ENCODE measurements at regions not wholly inside any gene's neighbourhood (a gene's known extent, or its start where the extent isn't known, plus 50 kb on each side); places are given as distances from the start of the nearest gene placed in this dataset.

DNA sequence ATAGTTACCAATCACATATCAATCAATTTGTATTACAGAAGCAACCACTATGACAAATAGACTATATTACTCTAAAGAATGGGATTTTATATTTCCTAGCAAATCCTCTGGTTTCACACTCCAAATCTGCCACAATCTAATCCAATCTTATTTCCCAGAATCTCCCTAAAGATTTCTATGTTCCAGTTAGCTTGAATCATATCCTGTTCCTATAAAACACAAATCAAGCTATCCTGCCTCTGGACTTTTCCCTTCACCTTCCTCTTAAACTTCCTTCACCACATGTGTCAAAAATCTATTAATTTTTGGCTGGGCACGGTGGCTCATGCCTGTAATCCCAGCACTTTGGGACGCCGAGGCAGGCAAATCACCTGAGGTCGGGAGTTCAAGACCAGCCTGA lies 50.0 kb downstream of the PIK3C2A start:
- H3K27me3 Mint-ChIP-seq: no peaks in the 10 kb centered on the region
- H3K36me3 Mint-ChIP-seq (ENCODE audit: insufficient read depth): peaks cover 6% of the 10 kb centered on the region
- H3K9me3 Mint-ChIP-seq: no peaks in the 10 kb centered on the region
- no peak overlapping the region for H3K4me3 Mint-ChIP-seq
- no peak for ATAC-seq (replicated peaks)
- H3K27ac Mint-ChIP-seq: no peak overlapping the region
- DNase-seq: no peak
- peaks cover 25 to 31% of the 10 kb centered on the region in 2 donors for H3K4me1 Mint-ChIP-seq (ENCODE audit: low read depth in 2 of 2)

DNA sequence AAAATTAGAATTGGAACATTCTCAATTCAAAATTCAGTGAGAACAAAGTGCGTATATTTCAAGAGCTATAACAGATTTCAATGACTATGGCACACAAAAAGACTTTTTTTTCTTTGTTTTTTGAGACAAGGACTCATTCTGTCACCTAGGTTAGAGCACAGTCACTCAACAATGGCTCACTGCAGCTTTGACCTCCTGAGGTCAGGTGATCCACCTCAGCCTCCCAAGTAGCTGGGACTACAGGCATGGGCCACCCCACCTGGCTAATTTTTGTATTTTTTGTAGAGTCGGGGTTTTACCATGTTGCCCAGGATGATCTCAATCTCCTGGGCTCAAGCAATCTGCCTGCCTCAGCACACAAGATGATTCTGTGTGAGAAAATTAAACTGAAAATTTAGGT lies 51.5 kb downstream of the PIK3C2A start:
- H3K4me3 Mint-ChIP-seq: no peak overlapping the region
- DNase-seq (no peak), ATAC-seq (replicated peaks) (no peak)
- no peaks in the 10 kb centered on the region for H3K9me3 Mint-ChIP-seq
- H3K36me3 Mint-ChIP-seq (ENCODE audit: insufficient read depth): peaks cover 6% of the 10 kb centered on the region
- H3K4me1 Mint-ChIP-seq (ENCODE audit: low read depth in 2 of 2): peaks cover 16 to 17% of the 10 kb centered on the region in 2 donors
- no peaks in the 10 kb centered on the region for H3K27me3 Mint-ChIP-seq
- no peak overlapping the region for H3K27ac Mint-ChIP-seq

DNA sequence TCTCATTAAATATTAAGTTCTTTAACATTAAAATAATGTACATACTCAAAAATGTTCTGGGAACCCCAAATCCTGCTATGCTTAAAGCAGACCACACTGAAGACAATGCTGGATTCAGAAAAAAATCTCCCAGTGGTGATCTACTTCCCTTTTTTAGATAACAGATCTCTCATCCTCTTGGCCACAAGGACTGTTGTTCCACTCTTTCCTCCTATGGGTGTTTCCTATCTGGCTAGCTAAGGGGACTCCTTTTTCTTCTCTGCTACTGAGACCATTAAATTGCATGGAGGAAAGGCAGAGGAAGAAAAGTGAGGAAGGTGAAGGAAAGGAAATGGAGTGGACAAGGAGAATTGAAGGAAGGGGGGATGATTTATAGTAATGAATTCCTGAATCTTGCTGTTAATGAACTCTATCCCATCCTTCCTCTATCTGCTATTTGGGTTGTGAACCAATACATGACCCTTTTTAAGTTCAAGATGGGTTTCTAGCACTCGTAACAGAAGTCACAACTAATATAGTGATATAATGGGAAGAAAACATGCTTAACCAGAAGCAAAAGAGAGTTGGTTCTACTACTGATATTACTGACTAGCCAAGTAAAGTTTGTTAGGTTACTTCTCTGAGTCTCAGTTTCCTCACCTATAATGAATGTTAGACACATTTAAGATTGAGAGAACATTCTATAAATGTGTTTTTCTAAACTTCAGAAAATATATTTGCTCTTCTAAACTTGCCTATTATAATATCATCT lies 53.2 kb downstream of the PIK3C2A start:
- Mint-ChIP-seq H3K9me3 (no peaks in the 10 kb centered on the region), H3K27ac (peak overlapping the region in 1 of 2 donors; percentile 20), H3K36me3 (ENCODE audit: insufficient read depth) (peaks cover 9% of the 10 kb centered on the region), H3K4me1 (ENCODE audit: low read depth in 2 of 2) (peaks cover 3 to 7% of the 10 kb centered on the region in 2 donors), H3K4me3 (no peak overlapping the region), H3K27me3 (no peaks in the 10 kb centered on the region)
- no peak for DNase-seq
- no peak for ATAC-seq (replicated peaks)

DNA sequence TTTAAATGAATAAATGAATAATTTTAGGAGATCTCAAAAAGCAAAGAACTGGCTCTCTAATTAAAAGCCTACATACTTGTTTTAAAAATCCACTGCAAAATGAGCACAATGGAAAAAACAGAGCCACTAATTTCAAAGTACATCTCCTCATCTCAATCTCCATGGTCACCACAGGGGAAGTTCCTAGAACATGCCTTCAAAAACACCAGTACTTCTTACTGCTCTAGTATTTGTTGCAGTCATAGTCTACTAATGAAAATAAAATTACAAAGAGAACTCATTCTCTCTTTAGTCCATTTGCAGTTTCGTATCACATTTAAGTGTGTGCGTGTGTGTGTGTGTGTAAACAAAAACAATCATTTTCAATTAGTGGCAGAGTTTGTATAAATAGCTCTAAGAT lies 54.0 kb downstream of the PIK3C2A start:
- no peak for ATAC-seq (replicated peaks)
- no peaks in the 10 kb centered on the region for H3K9me3 Mint-ChIP-seq
- H3K4me3 Mint-ChIP-seq: no peak overlapping the region
- no peaks in the 10 kb centered on the region for H3K27me3 Mint-ChIP-seq
- peaks cover 11% of the 10 kb centered on the region for H3K36me3 Mint-ChIP-seq (ENCODE audit: insufficient read depth)
- H3K27ac Mint-ChIP-seq: peak overlapping the region in 1 of 2 donors; percentile 11
- peaks cover 3 to 7% of the 10 kb centered on the region in 2 donors for H3K4me1 Mint-ChIP-seq (ENCODE audit: low read depth in 2 of 2)
- no peak for DNase-seq

DNA sequence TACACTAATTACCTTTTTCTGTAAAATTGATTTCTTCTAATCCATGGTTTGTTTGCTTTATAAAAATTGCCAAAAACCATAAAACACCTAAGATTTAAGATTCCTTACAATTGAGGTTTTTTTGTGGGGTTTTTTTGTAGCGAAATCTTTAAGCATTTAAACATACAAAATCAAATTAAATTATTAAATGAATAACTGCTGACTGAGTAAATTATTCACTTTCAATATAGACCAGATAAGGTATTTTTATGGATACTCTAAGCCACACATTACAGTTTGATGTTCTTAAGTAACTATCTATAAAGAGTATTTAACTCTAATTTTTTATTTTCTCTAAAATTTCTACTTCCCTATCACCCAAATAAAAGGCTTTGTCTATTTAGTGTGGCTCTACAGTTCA lies 55.5 kb downstream of the PIK3C2A start:
- no peaks in the 10 kb centered on the region for H3K27me3 Mint-ChIP-seq
- no peak overlapping the region for H3K4me3 Mint-ChIP-seq
- H3K4me1 Mint-ChIP-seq (ENCODE audit: low read depth in 2 of 2): peaks cover 3 to 7% of the 10 kb centered on the region in 2 donors
- H3K36me3 Mint-ChIP-seq (ENCODE audit: insufficient read depth): peaks cover 19% of the 10 kb centered on the region
- no peaks in the 10 kb centered on the region for H3K9me3 Mint-ChIP-seq
- no peak for ATAC-seq (replicated peaks)
- no peak overlapping the region for H3K27ac Mint-ChIP-seq
- DNase-seq: no peak

DNA sequence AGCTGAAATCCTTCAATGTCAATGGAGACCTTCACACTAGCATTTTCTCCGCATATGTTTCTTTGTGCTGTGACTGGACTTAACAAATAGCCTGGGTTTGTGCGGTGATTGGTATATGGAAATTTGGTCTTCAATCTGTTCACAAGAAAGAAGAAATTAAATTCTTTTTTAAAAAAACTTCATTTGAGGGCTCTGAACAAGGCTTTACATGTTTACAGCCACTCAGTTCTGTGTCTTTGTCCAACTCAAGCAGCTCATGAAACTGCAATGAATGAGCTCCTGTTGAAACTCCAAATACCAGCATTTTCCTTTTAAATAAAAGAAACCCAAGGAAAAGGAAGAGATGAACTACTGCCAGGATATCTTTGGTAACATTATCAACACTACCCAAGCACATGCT lies 57.3 kb downstream of the PIK3C2A start:
- no peaks in the 10 kb centered on the region for H3K27me3 Mint-ChIP-seq
- H3K27ac Mint-ChIP-seq: no peak overlapping the region
- H3K9me3 Mint-ChIP-seq: no peaks in the 10 kb centered on the region
- no peak for DNase-seq
- peaks cover 0 to 5% of the 10 kb centered on the region in 2 donors for H3K4me1 Mint-ChIP-seq (ENCODE audit: low read depth in 2 of 2)
- peaks cover 33% of the 10 kb centered on the region for H3K36me3 Mint-ChIP-seq (ENCODE audit: insufficient read depth)
- no peak overlapping the region for H3K4me3 Mint-ChIP-seq
- ATAC-seq (replicated peaks): no peak

DNA sequence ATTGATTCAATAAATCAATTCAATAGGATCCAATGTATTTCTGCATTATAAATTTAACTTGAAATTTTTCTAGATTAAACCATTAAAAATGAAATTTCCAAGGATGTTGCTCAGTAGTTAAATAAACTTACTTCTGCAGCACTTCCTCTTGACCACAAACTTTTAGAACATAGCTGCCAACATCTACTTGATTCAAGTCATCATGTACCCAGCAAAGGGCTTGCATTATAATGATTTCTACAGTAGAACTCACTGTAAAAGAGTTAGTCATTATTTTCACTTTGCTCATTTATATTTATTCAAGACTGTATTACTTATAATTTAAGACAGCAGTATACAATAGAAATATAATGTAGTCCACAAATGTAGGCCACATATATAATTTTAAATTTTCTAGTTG lies 59.2 kb downstream of the PIK3C2A start:
- no peaks in the 10 kb centered on the region for H3K9me3 Mint-ChIP-seq
- H3K27ac Mint-ChIP-seq: no peak overlapping the region
- DNase-seq (no peak), ATAC-seq (replicated peaks) (no peak)
- no peak overlapping the region for H3K4me3 Mint-ChIP-seq
- peaks cover 41% of the 10 kb centered on the region for H3K36me3 Mint-ChIP-seq (ENCODE audit: insufficient read depth)
- no peaks in the 10 kb centered on the region for H3K27me3 Mint-ChIP-seq
- no peaks in the 10 kb centered on the region for H3K4me1 Mint-ChIP-seq (ENCODE audit: low read depth in 2 of 2)

DNA sequence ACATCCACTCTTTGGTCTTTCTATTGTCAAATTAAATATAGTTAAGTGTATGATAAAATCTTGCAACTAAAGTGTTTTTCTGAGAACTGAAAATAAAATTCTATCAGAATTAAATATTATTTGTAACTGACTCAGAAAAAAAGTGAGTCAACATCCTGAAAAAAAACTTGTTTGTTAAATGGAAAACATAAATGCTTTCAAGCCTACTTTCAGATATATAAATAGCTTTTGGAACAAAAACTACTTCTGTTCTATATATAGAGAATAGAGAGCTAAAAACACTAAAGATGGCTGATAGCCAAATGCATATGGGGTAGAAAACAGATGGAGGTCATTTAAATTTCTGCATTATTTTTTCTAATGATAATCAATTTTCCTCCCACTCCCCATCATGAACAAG lies 61.8 kb downstream of the PIK3C2A start:
- peaks cover 48% of the 10 kb centered on the region for H3K36me3 Mint-ChIP-seq (ENCODE audit: insufficient read depth)
- ATAC-seq (replicated peaks) (no peak), DNase-seq (no peak)
- H3K4me1 Mint-ChIP-seq (ENCODE audit: low read depth in 2 of 2): no peaks in the 10 kb centered on the region
- H3K9me3 Mint-ChIP-seq: no peaks in the 10 kb centered on the region
- no peaks in the 10 kb centered on the region for H3K27me3 Mint-ChIP-seq
- no peak overlapping the region for H3K27ac Mint-ChIP-seq
- H3K4me3 Mint-ChIP-seq: no peak overlapping the region

DNA sequence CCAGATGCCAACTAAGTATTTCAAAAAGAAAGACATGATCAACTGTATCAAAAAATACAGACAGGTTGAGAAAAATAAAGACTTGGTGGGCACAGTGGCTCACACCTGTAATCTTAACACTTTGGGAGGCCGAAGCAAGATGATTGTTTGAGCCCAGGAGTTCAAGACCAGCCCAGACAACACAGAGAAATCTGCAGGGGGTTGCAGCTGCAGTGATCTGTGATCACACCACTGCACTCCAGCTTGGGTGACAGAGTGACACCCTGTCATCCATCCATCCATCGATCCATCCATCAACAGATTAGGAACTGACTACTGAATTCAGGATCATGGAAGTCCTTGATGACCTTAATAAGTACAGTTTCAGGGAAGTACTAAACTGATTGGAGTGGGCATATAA lies 65.0 kb upstream of the RPS13 start:
- Mint-ChIP-seq H3K27ac (no peak overlapping the region), H3K4me3 (no peak overlapping the region), H3K27me3 (no peaks in the 10 kb centered on the region), H3K9me3 (no peaks in the 10 kb centered on the region), H3K4me1 (ENCODE audit: low read depth in 2 of 2) (no peaks in the 10 kb centered on the region), H3K36me3 (ENCODE audit: insufficient read depth) (peaks cover 53% of the 10 kb centered on the region)
- ATAC-seq (replicated peaks) (no peak), DNase-seq (no peak)

DNA sequence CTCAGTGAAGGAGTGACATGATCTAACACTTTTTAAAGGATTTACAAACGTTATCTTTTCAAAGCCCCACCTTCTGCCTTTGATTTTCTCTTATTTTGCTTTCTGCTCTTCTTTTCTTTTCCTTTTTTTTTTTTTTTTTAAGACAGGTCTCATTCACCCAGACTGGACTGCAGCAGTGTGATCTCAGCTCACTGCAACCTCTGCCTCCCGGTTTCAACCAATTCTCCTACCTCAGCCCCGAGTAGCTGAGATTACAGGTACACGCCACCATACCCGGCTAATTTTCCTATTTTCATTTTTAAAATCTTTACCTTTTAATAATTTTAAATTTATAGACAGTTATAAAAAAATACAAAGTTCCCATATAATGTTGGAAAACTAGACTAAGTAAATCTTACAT lies 63.7 kb upstream of the RPS13 start:
- Mint-ChIP-seq H3K9me3 (no peaks in the 10 kb centered on the region), H3K27me3 (no peaks in the 10 kb centered on the region), H3K4me1 (ENCODE audit: low read depth in 2 of 2) (no peaks in the 10 kb centered on the region), H3K36me3 (ENCODE audit: insufficient read depth) (peaks cover 45% of the 10 kb centered on the region), H3K4me3 (no peak overlapping the region), H3K27ac (no peak overlapping the region)
- no peak for DNase-seq
- no peak for ATAC-seq (replicated peaks)

DNA sequence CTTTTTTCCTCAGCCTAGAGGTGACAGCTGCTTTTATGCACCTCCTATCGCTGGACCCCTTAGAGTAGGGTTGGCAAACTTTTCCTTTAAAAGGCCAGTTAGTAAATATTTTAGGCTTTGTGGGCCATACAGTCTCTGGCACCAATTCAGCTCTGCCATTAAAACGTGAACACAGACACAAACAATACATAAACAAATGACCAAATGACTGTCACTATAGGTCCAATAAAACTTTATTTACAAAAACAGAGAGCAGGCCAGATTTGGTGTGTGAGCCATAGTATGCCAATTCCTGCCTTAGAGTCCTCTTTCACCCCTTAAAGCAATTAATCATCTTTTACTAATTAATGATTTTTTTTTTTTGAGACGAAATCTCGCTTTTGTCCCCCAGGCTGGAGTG lies 61.1 kb upstream of the RPS13 start:
- DNase-seq (no peak), ATAC-seq (replicated peaks) (no peak)
- Mint-ChIP-seq H3K27ac (no peak overlapping the region), H3K9me3 (no peaks in the 10 kb centered on the region), H3K27me3 (no peaks in the 10 kb centered on the region), H3K4me1 (ENCODE audit: low read depth in 2 of 2) (peaks cover 0 to 2% of the 10 kb centered on the region in 2 donors), H3K4me3 (no peak overlapping the region), H3K36me3 (ENCODE audit: insufficient read depth) (peaks cover 41% of the 10 kb centered on the region)

DNA sequence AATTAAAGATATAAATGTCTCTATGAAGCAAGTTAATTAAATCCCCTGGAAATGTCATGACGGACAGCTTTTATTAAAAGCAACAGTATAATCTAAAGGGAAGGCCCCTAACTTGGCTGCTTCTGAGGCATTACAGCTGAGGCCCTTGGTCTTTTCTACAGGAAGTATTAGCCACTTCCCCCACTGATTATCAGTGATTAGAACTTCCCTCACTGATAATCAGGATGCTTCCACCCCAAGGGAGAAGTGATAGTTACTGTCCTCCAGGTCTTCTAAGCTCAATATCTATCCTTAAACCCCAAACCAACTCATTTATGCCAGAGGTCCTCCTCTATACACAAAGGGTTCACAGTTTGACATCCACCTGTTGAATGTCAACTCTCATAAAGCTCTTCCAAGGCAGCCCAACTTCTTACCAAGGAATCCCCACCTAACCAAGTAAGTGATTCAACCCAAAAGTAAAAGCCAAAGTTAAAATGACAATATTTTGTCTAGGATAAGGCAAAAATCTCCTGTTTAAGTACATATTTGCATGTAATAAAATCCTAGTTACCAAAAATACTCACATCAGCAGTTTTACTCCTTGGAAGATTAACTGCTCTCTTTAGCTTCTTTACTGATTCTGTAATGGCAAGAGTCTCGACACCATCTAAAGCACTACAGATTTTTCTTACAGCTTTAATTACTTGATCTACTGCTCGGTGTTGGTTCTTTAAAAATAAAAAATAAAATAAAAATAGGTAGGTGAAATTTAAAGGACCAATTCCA lies 58.6 kb upstream of the RPS13 start:
- no peak for DNase-seq
- Mint-ChIP-seq H3K27ac (no peak overlapping the region), H3K4me3 (no peak overlapping the region), H3K4me1 (ENCODE audit: low read depth in 2 of 2) (peaks cover 0 to 2% of the 10 kb centered on the region in 2 donors), H3K36me3 (ENCODE audit: insufficient read depth) (peaks cover 40% of the 10 kb centered on the region), H3K27me3 (no peaks in the 10 kb centered on the region), H3K9me3 (no peaks in the 10 kb centered on the region)
- no peak for ATAC-seq (replicated peaks)

DNA sequence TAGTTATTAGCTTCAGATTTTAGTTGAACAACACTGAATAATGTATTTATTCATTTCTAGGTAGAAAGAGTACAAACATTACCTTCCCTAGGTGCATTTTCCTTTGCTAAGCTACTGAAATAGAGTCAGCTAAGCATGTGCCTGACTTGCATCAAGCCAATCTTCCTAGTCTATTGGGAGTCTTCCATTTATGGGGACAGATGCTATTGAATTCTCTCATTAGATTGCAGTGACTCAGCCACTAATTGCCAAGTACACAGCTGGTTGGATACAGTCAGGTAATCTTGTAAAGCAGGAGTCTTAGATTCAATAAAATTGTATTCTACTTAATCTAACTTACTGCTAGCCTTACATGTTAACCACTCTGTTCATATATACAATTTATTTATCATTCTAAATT lies 55.2 kb upstream of the RPS13 start:
- H3K27me3 Mint-ChIP-seq: no peaks in the 10 kb centered on the region
- H3K4me1 Mint-ChIP-seq (ENCODE audit: low read depth in 2 of 2): peaks cover 0 to 2% of the 10 kb centered on the region in 2 donors
- H3K4me3 Mint-ChIP-seq: no peak overlapping the region
- H3K36me3 Mint-ChIP-seq (ENCODE audit: insufficient read depth): peaks cover 26% of the 10 kb centered on the region
- H3K27ac Mint-ChIP-seq: peak overlapping the region in 1 of 2 donors; percentile 8
- ATAC-seq (replicated peaks) (no peak), DNase-seq (no peak)
- H3K9me3 Mint-ChIP-seq: no peaks in the 10 kb centered on the region

DNA sequence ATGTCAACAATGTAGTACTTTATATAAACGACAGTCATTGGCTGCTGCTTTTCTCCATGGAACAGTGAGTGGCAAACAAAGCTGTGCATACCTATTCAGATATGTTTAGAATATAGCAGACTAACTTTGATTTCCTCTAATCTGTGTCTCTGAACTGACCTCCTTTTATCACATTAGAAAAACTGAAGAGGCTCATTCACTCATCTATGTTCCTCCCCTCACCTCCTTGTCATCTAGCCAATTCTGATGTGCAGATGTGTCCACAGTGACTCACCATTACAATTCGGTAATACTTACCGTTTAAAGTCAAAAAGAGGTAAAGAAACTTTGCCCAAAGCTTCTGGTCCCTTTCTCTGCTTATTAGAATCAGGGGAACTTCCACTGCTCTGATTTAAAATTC lies 51.5 kb upstream of the RPS13 start:
- H3K27me3 Mint-ChIP-seq: no peaks in the 10 kb centered on the region
- DNase-seq (no peak), ATAC-seq (replicated peaks) (no peak)
- H3K9me3 Mint-ChIP-seq: no peaks in the 10 kb centered on the region
- no peak overlapping the region for H3K4me3 Mint-ChIP-seq
- H3K27ac Mint-ChIP-seq: no peak overlapping the region
- peaks cover 11% of the 10 kb centered on the region for H3K36me3 Mint-ChIP-seq (ENCODE audit: insufficient read depth)
- H3K4me1 Mint-ChIP-seq (ENCODE audit: low read depth in 2 of 2): no peaks in the 10 kb centered on the region

All from effector memory CD8-positive, alpha-beta T cell (primary cell).